GM10266 (cell line): ENCODE measurements at regions not wholly inside any gene's neighbourhood (a gene's known extent, or its start where the extent isn't known, plus 50 kb on each side); places are given as distances from the start of the nearest gene placed in this dataset.

Experiments
- DNase-seq: peaks from one replicate; pipeline ENCODE4 v3.0.0; 2012; ENCODE audit errors: extremely low spot score
- CTCF ChIP-seq: IDR thresholded peaks from 2 replicates; pipeline ENCODE4 v1.5.1; 2012; ENCODE audit warnings: mild to moderate bottlenecking, low read depth; ENCODE audit not compliant: control insufficient read depth, insufficient read depth; ENCODE audit errors: missing control alignments

GRCh38 chr7:116122972-116123595 is 87.3 kb upstream of the TES start:
- DNase-seq, result peak; percentile 22

GRCh38 chr7:116128139-116128538 is 82.2 kb upstream of the TES start:
- no peak for DNase-seq
- TF ChIP-seq CTCF, result no peak

More at GRCh38 chr7:116122972-116123595, 87.3 kb upstream of the TES start:
- peak; percentile 69 for TF ChIP-seq CTCF

GRCh38 chr7:116135306-116135705 is 75.0 kb upstream of the TES start:
- TF ChIP-seq CTCF, result no peak
- DNase-seq, result no peak

DNA sequence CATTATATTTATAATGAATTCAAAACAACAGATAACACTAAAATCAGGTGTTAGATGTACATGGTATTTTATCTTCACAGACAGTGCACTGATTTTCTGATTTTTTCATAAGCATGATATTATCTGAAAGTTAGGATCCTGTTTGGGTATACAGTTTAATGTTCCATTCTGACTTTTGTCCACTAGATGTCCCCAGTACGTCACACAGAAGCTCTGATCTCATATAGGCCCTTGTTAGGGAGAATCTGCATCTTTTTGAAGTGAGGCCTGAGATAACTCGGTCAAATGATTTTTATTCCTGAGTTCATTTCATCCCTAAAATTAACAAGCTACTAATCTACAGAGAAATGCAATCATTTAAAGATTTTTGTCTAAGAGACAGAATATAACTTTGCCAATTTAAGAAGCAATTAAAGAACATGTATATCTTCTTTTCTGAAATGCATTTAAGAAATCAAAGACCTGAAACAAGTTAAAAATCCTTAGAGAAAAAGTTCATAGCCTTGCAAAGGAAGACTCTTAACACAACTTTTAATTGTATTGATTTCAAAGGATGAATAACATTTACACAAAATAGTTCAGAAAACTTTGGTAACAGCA is 72.0 kb upstream of the TES start:
- TF ChIP-seq CTCF, result peak; percentile 74
- DNase-seq, result peak; percentile 25

DNA sequence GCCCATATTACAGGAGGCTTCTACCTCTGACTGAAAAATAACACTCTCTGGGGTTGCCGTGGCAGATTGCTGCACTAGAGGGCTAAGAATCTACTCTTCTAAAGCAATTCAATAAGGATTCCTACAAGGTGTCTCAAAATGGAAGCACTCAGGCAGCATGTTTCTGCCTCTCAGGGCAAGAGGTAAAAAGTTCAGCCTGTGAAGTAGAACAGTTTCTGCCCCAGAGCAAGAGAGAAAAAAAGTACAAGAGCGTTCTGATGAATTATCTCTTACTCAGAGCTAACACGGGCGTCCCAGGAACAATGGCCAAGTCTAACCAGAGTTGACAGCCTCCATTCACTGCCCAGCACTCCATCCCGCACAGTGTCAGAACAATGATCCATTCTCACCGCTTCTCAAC is 71.3 kb upstream of the TES start:
- no peak for TF ChIP-seq CTCF

GRCh38 chr7:116139807-116140206 is 70.5 kb upstream of the TES start:
- DNase-seq, result no peak
- no peak for TF ChIP-seq CTCF

More for the DNA sequence above, 71.3 kb upstream of the TES start:
- no peak for DNase-seq

DNA sequence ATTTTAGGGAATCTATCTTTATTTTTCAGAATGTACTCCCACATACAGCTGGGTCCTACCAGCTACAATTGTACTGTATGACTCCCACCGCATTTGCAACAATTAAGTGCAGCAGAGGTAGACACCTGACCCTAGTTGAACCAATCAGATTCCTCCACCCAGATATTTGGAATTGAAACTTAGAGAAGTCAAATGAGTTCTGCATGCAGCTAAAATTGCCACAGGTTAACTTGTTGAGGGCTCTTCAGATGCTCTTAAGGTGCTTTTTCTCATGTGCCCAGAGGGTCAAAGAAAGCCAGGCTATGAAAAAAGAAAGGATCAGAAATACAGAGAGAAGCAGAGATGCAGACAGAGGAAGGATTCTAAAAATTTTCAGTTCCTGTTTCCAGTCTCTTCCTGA is 68.0 kb upstream of the TES start:
- no peak for DNase-seq

More for the DNA sequence above, 68.0 kb upstream of the TES start:
- no peak for TF ChIP-seq CTCF
